OCI-LY3 (cell line): ENCODE measurements at regions not wholly inside any gene's neighbourhood (a gene's known extent, or its start where the extent isn't known, plus 50 kb on each side); places are given as distances from the start of the nearest gene placed in this dataset.

Experiments used
- CTCF ChIP-seq: fragments of 200-600, 300-600 bp; sonication (generic); IDR thresholded peaks from 2 replicates; pipeline ENCODE4 v1.5.1; 2014; ENCODE audit warnings: antibody characterized with exemption, low read length, low read depth
- EZH2phosphoT487 ChIP-seq: fragments of 200-600 bp; shearing (Covaris generic); IDR thresholded peaks from 2 replicates; pipeline ENCODE4 v1.6.1; 2018; ENCODE audit warnings: antibody characterized with exemption, mixed run types, low read depth

GRCh38 chr17:27038676-27039075 is 255.2 kb upstream of the WSB1 start:
- TF ChIP-seq CTCF = peak; percentile 34; the same call in 1 of the 2 replicates
- TF ChIP-seq EZH2phosphoT487 = no peak
